ENCODE measurements at regions not wholly inside any gene's neighbourhood (a gene's known extent, or its start where the extent isn't known, plus 50 kb on each side); places are given as distances from the start of the nearest gene placed in this dataset.

DNA sequence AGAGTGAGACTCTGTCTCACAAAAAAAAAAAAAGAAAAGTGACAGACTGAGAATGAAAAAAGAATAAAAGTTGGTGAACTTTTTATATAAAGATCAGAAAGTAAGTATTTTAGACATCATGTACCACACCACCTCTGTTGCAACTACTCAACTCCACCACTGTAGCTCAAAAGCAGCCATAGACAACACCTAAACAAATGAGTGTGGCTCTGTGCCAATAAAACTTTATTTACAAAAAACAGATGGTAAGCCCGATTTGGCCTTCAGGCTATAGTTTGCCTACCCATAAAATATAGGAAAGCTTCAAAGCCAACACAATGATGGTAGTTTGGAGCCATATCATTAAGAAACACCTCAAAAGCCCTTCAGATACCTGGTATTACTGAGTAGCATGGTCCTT, 154.5 kb upstream of the FOXN3 start:
- DNase-seq (ENCODE audit: low spot score) = no peak
- Histone ChIP-seq H3K36me3 (ENCODE audit: insufficient read depth, low read length, poor library complexity, severe bottlenecking) (no peaks in the 10 kb centered on the region), H3K27me3 (replicated peaks; ENCODE audit: insufficient read depth, low read depth, low read length, poor library complexity) (no peaks in the 10 kb centered on the region), H3K27ac (ENCODE audit: low read depth, low read length, poor library complexity, severe bottlenecking) (no peak overlapping the region), H3K4me3 (ENCODE audit: low read depth, low read length, poor library complexity, severe bottlenecking) (no peak overlapping the region), H3K4me1 (ENCODE audit: insufficient read depth, low read length, poor library complexity, severe bottlenecking) (no peaks in the 10 kb centered on the region), H3K9me3 (ENCODE audit: low read depth, low read length, poor library complexity, severe bottlenecking) (no peaks in the 10 kb centered on the region)
- CTCF ChIA-PET = no interaction called here
- POLR2A ChIA-PET (ENCODE audit: low non-redundant PET) = no interaction called here
- TF ChIP-seq, protein P1, sequence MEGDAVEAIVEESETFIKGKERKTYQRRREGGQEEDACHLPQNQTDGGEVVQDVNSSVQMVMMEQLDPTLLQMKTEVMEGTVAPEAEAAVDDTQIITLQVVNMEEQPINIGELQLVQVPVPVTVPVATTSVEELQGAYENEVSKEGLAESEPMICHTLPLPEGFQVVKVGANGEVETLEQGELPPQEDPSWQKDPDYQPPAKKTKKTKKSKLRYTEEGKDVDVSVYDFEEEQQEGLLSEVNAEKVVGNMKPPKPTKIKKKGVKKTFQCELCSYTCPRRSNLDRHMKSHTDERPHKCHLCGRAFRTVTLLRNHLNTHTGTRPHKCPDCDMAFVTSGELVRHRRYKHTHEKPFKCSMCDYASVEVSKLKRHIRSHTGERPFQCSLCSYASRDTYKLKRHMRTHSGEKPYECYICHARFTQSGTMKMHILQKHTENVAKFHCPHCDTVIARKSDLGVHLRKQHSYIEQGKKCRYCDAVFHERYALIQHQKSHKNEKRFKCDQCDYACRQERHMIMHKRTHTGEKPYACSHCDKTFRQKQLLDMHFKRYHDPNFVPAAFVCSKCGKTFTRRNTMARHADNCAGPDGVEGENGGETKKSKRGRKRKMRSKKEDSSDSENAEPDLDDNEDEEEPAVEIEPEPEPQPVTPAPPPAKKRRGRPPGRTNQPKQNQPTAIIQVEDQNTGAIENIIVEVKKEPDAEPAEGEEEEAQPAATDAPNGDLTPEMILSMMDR (conservative IDR thresholded peaks at IDR 0.05; ENCODE audit: low read depth, low read length) = no peak
- no peak for TF ChIP-seq EZH2 (IDR thresholded peaks at IDR 0.05; ENCODE audit: borderline replicate concordance, low read depth, low read length, poor library complexity, severe bottlenecking)
- intact Hi-C loops (cut with micrococcal nuclease; ENCODE audit: unreplicated experiment) = no loop called here
- no TSS peak for BruUV-seq (replicated peaks)

DNA sequence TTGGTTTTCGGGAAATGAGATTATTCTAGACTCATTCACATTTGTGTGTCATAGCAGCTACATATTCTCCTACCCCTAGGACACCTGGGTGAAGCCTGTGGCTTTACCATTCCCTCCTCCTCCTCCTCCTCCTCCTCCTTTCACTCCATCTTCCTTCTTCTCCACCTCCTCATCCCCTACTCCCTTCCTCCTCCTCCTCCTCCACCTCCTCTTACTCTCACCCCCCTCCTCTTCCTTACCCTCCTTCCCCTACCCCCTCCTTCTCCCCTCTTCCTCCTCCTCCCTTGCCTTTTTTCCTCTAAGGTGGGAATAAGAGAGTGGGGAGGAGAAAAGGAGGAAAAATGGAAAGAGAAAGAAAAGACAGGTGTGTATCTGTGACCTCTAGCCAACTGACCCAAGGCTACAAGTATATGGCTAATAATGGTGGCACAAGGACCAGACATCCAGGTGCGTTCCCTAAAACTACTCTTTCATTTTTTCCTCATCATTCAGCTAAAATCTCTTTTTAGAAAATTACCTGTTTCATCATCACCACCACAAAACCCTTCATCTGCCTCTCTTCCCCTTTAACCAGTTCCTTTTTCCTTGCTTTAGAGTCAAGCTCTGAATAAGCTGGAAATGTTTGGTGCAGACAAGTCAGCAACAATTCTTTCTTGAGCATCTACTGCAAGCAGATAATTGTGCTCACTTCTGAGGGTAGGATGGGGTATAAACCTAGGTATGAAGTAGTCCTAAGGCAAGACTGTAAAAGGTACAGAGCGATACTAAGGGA, 149.8 kb upstream of the FOXN3 start:
- POLR2A ChIA-PET (ENCODE audit: low non-redundant PET) = interaction anchor here (0.6 kb wide), 1 partner anchor 422 kb away, joined by 4 read pairs; no protein-coding TSS in a partner anchor
- Histone ChIP-seq H3K9me3 (ENCODE audit: low read depth, low read length, poor library complexity, severe bottlenecking) (no peaks in the 10 kb centered on the region), H3K4me1 (ENCODE audit: insufficient read depth, low read length, poor library complexity, severe bottlenecking) (no peaks in the 10 kb centered on the region), H3K36me3 (ENCODE audit: insufficient read depth, low read length, poor library complexity, severe bottlenecking) (no peaks in the 10 kb centered on the region), H3K27me3 (replicated peaks; ENCODE audit: insufficient read depth, low read depth, low read length, poor library complexity) (no peaks in the 10 kb centered on the region), H3K4me3 (ENCODE audit: low read depth, low read length, poor library complexity, severe bottlenecking) (no peak overlapping the region), H3K27ac (ENCODE audit: low read depth, low read length, poor library complexity, severe bottlenecking) (no peak overlapping the region)
- CTCF ChIA-PET = no interaction called here
- TF ChIP-seq, protein P1 (conservative IDR thresholded peaks at IDR 0.05; ENCODE audit: low read depth, low read length) = no peak
- no peak for TF ChIP-seq EZH2 (IDR thresholded peaks at IDR 0.05; ENCODE audit: borderline replicate concordance, low read depth, low read length, poor library complexity, severe bottlenecking)
- intact Hi-C loops (cut with micrococcal nuclease; ENCODE audit: unreplicated experiment) = no loop called here
- no peak for DNase-seq (ENCODE audit: low spot score)
- BruUV-seq (replicated peaks) = no TSS peak

DNA sequence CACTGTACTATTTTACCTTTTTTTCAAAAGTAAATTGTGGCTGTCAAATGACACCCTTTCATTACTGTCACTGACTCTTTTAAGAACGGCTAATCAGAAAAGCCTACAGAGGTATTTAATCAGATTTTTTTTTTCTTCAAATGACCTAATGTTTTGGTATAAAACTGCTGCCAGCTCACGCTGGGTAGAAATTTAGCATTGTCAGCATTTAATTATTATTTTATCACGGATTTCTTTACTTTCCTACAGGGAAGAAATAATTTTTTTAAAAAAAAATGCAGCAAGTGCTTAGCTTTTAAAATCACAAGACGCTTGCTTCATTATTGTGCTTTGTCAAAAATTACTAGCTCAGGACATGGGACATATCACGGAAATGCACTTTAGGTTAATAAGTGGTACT, 149.1 kb upstream of the FOXN3 start:
- BruUV-seq (replicated peaks) = no TSS peak

More for the DNA sequence above, 149.1 kb upstream of the FOXN3 start:
- Histone ChIP-seq H3K4me3 (ENCODE audit: low read depth, low read length, poor library complexity, severe bottlenecking) (no peak overlapping the region), H3K36me3 (ENCODE audit: insufficient read depth, low read length, poor library complexity, severe bottlenecking) (no peaks in the 10 kb centered on the region), H3K27me3 (replicated peaks; ENCODE audit: insufficient read depth, low read depth, low read length, poor library complexity) (no peaks in the 10 kb centered on the region), H3K27ac (ENCODE audit: low read depth, low read length, poor library complexity, severe bottlenecking) (no peak overlapping the region), H3K4me1 (ENCODE audit: insufficient read depth, low read length, poor library complexity, severe bottlenecking) (no peaks in the 10 kb centered on the region), H3K9me3 (ENCODE audit: low read depth, low read length, poor library complexity, severe bottlenecking) (no peaks in the 10 kb centered on the region)
- TF ChIP-seq EZH2 (IDR thresholded peaks at IDR 0.05; ENCODE audit: borderline replicate concordance, low read depth, low read length, poor library complexity, severe bottlenecking) = no peak
- TF ChIP-seq, protein P1 (conservative IDR thresholded peaks at IDR 0.05; ENCODE audit: low read depth, low read length) = no peak
- DNase-seq (ENCODE audit: low spot score) = no peak
- ChIA-PET POLR2A (ENCODE audit: low non-redundant PET) (no interaction called here), CTCF (no interaction called here)
- intact Hi-C loops (cut with micrococcal nuclease; ENCODE audit: unreplicated experiment) = no loop called here
